Ovary (tissue), 7 donors: ENCODE measurements at regions not wholly inside any gene's neighbourhood (a gene's known extent, or its start where the extent isn't known, plus 50 kb on each side); places are given as distances from the start of the nearest gene placed in this dataset.
"Not testable (repeated sequence)": the region's sequence is repeated elsewhere in the genome, so short reads cannot be mapped to it uniquely, and the experiment has no call there.

Experiments
- DNase-seq, 5 donors: peaks; one replicate each; pipeline ENCODE4 v3.0.0-alpha.2; 2019 to 2020
- H3K27ac ChIP-seq, 2 donors: fragments of 200-600 bp; one replicate each; pipeline versions ENCODE4 v1.5.1 to v1.8.0; 2019 to 2022
- H3K27me3 ChIP-seq: fragments of 200-600 bp; one replicate; pipeline ENCODE4 v1.8.0; 2022
- H3K36me3 ChIP-seq: fragments of 200-600 bp; sonication (generic); one replicate; pipeline ENCODE4 v1.5.1; 2019
- H3K4me1 ChIP-seq: one replicate; pipeline ENCODE4 v1.8.1; 2013; ENCODE audit warnings: mild to moderate bottlenecking, moderate library complexity; ENCODE audit not compliant: insufficient read depth
- H3K4me3 ChIP-seq: fragments of 200-600 bp; sonication (generic); one replicate; pipeline ENCODE4 v1.5.1; 2017
- H3K9me3 ChIP-seq, 2 donors: fragments of 200-600 bp in 1 of 2; sonication (generic) in 1 of 2; one replicate each; pipeline versions ENCODE4 v1.5.1 to v1.8.1; 2013 to 2019; ENCODE audit warnings: mild to moderate bottlenecking in 1 of 2, moderate library complexity in 1 of 2
- CTCF ChIP-seq, 3 donors: fragments of 450-650 bp in 2 of 3; fragments of 200-600 bp in 1 of 3; IDR thresholded peaks; one replicate each; pipeline versions ENCODE4 v1.5.1 to v1.8.0; 2016 to 2022; ENCODE audit warnings: antibody characterized with exemption in 3 of 3, mild to moderate bottlenecking in 1 of 3
- EP300 ChIP-seq: sonication (generic); formaldehyde crosslinking; IDR thresholded peaks from one replicate; pipeline ENCODE4 v1.6.1; 2017; ENCODE audit warnings: antibody characterized with exemption
- POLR2A ChIP-seq: fragments of 450-650 bp; IDR thresholded peaks from one replicate; pipeline ENCODE4 v1.6.1; 2017; ENCODE audit warnings: antibody characterized with exemption, mild to moderate bottlenecking, moderate library complexity
- WGBS, 3 donors: extraction: QIAGEN DNeasy Blood & Tissue Kit in 1 of 3; methylation state at CpG; one replicate each; pipeline versions ENCODE4 v1.1.5 to v1.1.7; 2013 to 2017; 5-methylcytosine and 5-hydroxymethylcytosine counted together
- intact Hi-C, 4 donors: fragments of 100-400 bp; cut with DNase I; formaldehyde crosslinking; loops; one replicate each; pipeline versions ENCODE4 v1.11.0 to v1.15.1; 2022 to 2023
- donor health status: DM: no; HTN: no; CAD: no; lungs with moderate emphysema.
- donor health status: DM: no; HTN: no; CAD: no.
- donor health status: Bipolar disorder and iron deficiency.
- donor health status: DM: no; HTN: no; CAD: no.
- donor health status: DM: yes; HTN: yes; CAD: no.

GRCh38 chr12:41992022-41992421 is 152.7 kb downstream of the GXYLT1 start:
- TF ChIP-seq CTCF (IDR thresholded peaks at IDR 0.05) (no peak), EP300 (no peak), POLR2A (no peak)
- Histone ChIP-seq H3K27me3 (no peaks in the 10 kb centered on the region), H3K9me3 (no peaks in the 10 kb centered on the region), H3K4me1 (no peaks in the 10 kb centered on the region), H3K36me3 (no peaks in the 10 kb centered on the region), H3K4me3 (no peak overlapping the region), H3K27ac (no peak overlapping the region)
- DNase-seq: no peak
- intact Hi-C loops: no loop called here
- 3 to 13% (median 6%) methylated on average over 1 of the region's 1 CpG for WGBS, 3 donors

GRCh38 chr12:41988715-41989114 is 156.0 kb downstream of the GXYLT1 start:
- TF ChIP-seq POLR2A (no peak), CTCF (IDR thresholded peaks at IDR 0.05) (no peak), EP300 (no peak)
- Histone ChIP-seq H3K27ac (no peak overlapping the region), H3K36me3 (no peaks in the 10 kb centered on the region), H3K4me3 (no peak overlapping the region), H3K27me3 (no peaks in the 10 kb centered on the region), H3K9me3 (no peaks in the 10 kb centered on the region), H3K4me1 (no peaks in the 10 kb centered on the region)
- WGBS, 3 donors: 92 to 93% (median 93%) methylated on average over 2 of the region's 2 CpGs
- intact Hi-C loops: no loop called here
- DNase-seq: no peak

- H3K4me1 ChIP-seq, DNase-seq, H3K27ac ChIP-seq, H3K36me3 ChIP-seq, H3K27me3 ChIP-seq, H3K9me3 ChIP-seq, intact Hi-C loops, H3K4me3 ChIP-seq: not testable (repeated sequence)
- WGBS, 3 donors: 86 to 94% (median 93%) methylated on average over 2 of the region's 2 CpGs
These were observed 158.2 kb downstream of the GXYLT1 start for GRCh38 chr12:41986513-41986912.

- TF ChIP-seq EP300 (no peak), POLR2A (no peak), CTCF (IDR thresholded peaks at IDR 0.05) (no peak)
- no peaks in the 10 kb centered on the region for H3K9me3 ChIP-seq
- intact Hi-C loops: no loop called here
- H3K27ac ChIP-seq: no peak overlapping the region
- no peaks in the 10 kb centered on the region for H3K4me1 ChIP-seq
- DNase-seq: no peak
- H3K27me3 ChIP-seq: no peaks in the 10 kb centered on the region
- no peak overlapping the region for H3K4me3 ChIP-seq
- H3K36me3 ChIP-seq: no peaks in the 10 kb centered on the region
These were observed 160.8 kb downstream of the GXYLT1 start for GRCh38 chr12:41983856-41984255.

- H3K27ac ChIP-seq: no peak overlapping the region
- 50 to 55% (median 53%) methylated on average over 1 of the region's 1 CpG for WGBS, 3 donors
- H3K4me1 ChIP-seq: no peaks in the 10 kb centered on the region
- no peak overlapping the region for H3K4me3 ChIP-seq
- DNase-seq: no peak
- intact Hi-C loops: no loop called here
- TF ChIP-seq POLR2A (no peak), EP300 (no peak), CTCF (IDR thresholded peaks at IDR 0.05) (no peak)
- no peaks in the 10 kb centered on the region for H3K36me3 ChIP-seq
- no peaks in the 10 kb centered on the region for H3K27me3 ChIP-seq
- H3K9me3 ChIP-seq: no peaks in the 10 kb centered on the region
These were observed 161.3 kb downstream of the GXYLT1 start for GRCh38 chr12:41983394-41983793.
